Fibroblast of skin of left biceps (primary cell): ENCODE measurements at regions not wholly inside any gene's neighbourhood (a gene's known extent, or its start where the extent isn't known, plus 50 kb on each side); places are given as distances from the start of the nearest gene placed in this dataset.

Experiments used
- DNase-seq, 2 experiments: peaks; one replicate each; pipeline ENCODE4 v3.0.0-alpha.2; 2013; ENCODE audit warnings: low read depth in 2 of 2

- no peak for DNase-seq
Observed at GRCh38 chr11:70739811-70740487, 341.6 kb downstream of the CTTN start.

DNA sequence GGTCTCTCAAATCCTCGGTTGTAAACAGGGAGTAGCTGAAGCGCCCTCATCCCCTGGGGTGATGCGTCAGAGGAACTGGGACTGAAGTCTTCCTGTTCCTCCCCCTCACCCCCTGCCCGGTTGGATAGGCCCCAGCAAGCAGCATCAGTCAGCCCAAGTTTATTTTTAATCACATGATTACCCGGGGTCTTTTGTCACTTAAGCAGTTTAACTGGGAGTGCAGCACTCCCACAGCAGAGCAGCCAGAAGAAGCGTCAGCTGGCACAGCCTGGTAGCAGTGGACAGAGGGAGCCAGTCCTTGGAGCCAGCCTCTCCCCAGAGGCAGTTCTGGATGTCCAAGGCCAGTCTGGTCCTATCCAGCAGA, 342.1 kb downstream of the CTTN start:
- no peak for DNase-seq

DNA sequence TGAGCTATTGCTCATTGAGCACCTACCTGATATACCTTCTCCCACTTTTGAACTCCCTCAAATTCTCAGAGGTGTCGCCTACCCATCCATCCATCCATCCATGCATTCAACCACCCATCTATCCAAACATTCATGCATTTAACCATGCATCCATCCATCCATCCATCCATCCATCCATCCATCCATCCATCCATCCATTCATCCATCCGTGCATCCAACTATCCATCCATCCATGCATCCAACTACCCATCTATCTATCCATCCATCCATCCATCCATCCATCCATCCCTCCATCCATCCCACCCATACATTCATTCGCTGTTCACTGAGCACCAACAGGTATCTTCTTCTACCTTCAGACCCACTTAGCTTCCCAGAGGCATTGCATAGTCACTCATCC, 342.8 kb downstream of the CTTN start:
- DNase-seq, result no peak

DNA sequence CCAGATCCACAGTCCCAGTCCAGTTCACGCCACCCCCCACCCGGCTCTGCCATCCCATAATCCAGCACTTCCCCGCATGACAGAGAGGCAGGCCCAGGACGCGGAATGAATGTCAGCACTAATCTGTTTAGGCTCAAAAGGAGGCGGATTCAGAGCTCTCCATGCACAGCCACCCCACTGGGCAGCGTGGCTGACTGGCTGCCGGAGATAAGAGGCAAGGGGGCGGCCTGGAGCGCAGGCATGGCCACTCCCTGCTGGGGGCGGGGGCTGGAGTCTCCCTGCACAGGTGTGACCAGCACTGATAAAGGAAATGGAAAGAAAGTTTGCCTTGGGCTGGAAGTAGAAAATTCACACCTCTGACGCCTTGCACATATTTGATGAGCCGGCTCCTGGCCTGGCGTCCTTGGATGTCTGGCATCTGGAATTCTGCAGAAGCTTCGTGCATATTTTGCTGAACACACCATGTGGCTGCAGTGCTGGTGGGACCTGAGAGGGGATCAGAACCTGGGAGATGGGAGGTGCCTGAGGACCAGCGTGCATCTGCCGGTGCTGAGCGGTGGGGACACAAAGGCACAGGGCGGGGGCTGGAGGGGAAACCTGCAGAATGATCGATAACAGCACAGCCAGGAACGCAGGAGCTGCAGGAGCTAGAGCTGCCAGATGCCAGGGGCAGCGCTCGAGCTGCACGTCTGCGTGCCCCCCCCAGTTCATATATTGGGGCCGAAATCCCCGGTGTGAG, 344.4 kb downstream of the CTTN start:
- DNase-seq, result no peak

GRCh38 chr11:70743329-70743728, 345.0 kb downstream of the CTTN start:
- no peak for DNase-seq

GRCh38 chr11:70743941-70744351, 345.6 kb downstream of the CTTN start:
- no peak for DNase-seq

DNA sequence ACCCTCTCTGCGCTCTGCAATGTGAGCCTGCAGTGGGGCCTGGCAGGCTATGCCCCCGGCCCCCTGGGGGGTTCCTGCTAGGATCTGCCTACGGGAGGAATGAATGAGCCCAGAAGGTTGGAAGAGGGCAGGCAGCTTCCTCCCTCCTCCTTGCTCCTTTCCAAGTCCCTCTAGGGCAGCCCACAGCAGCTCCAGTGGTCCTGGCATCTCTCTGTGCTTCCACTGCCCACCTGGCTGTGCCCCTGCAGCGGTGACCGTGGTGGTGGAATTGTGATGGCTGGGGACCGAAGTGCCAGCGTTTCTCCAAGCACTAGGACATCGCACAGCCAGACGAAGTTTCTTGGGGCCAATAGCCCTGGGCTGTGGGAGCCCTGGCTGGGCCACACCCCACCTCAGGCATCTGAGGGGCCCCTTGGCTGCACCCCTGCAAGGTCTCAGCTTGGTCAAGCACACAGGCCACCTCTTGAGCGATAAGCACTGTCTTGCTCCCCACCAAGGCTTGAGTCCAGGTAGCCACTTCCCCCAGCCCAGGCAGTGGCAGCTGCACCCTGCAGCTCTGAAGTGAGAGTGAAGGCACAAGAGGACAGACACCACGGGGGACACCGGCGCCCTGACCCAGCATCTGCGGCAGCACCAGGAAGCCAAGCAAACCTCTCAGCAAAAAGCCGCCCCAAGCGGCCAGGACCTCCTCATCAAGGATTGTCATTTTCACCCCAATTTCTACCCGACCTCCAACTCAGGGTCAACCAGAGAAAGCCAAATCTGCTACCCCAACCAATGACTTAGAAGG, 346.3 kb downstream of the CTTN start:
- no peak for DNase-seq

DNA sequence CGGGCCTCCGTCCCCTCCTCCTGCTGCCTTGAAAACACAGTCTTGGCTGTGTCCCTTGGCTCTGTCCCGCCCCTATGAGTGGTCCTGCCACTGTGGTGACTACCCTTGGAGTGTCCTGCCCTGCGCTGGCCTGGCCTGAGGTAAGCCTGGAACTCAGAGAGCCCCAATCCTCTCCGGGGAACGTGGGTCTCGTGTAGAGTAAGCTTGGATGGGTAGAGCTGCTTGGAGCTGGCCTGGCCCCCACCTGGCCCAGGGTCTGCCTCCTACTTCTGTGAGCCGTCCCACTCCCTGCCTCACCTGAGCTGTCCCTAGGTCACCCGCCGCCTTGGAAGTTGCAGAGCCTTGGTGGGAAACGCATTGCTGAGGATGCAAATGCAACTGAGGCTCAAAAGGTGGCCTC, 347.1 kb downstream of the CTTN start:
- no peak for DNase-seq

DNA sequence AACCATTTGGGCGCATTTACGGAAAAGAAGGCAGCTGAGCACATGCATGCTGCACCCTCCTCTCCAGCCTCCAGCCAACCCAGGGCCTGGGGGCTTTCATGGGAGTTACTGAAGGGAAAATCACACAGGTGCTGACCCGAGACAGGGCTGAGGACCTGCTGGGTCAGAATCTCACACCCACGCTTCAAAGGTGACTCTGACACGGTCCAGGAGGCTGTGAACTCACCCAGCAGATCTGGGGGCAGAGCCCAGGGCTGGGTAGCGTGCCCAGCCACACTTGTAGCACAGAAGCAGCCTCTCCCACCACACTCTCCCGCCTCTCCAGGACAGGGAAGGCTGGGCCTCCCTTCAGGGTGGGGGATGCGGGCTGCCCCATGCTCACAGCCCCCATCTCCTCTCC, 347.6 kb downstream of the CTTN start:
- DNase-seq, result no peak

- no peak for DNase-seq
Observed at GRCh38 chr11:70746351-70746750, 348.0 kb downstream of the CTTN start.

DNA sequence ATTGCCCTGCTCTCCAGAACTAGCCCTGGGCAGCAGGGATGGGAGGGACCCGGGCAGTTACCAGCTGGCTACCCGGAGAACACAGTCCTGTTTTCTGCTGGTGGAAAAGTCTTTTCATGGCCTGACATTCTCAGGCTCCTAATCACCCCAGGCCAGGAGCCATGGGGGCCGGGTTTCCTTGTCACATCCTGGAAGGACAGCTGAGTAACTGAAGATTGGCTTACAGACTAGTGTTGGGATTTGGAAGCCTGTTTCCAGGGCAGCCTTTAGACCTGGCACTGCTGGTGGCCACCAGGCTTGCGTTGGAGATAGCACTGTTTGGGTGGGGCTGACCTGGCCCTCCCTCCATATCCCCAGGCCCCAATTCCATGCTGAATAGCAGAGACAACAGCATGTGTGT, 349.0 kb downstream of the CTTN start:
- no peak for DNase-seq

GRCh38 chr11:70747921-70748320, 349.6 kb downstream of the CTTN start:
- DNase-seq, result no peak

GRCh38 chr11:70751142-70751734, 352.9 kb downstream of the CTTN start:
- DNase-seq, result no peak

DNA sequence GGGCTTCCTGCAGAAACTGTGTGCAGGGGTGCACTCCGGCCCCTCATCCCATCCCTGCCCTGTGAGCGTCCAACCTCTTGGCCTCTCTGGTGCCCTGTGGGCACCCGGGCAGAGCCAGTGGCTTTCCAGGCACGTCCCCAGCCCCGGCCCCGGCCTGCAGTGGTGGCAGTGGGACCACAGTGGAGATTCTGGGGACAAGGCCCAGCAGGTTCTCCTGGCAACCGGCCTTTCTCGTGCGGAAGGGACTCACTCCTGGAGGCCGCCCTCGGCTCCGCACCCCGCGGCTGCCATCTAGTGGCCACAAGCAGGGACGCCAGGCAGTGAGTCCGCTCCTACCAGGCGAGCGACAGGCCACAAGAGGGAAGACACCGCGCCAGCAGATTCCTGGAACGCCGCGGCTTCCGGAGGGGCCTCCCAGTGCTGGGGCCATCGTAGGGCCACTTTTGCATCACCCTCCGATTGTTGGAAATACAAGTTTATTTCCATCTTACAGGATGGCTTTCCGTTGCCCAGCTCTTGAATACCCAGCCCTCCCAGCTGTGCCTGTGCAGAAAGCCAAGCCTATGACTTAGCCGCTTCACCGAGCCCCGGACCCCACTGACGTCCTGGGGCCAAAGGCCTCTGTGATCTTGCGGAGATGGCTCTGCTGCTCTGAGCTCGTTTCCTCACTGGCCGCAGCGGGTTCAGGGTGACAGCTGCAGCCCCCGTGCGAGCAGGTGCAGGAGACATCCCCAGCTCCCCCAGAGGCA, 357.3 kb downstream of the CTTN start:
- peak; percentile 4 to 10 for DNase-seq

DNA sequence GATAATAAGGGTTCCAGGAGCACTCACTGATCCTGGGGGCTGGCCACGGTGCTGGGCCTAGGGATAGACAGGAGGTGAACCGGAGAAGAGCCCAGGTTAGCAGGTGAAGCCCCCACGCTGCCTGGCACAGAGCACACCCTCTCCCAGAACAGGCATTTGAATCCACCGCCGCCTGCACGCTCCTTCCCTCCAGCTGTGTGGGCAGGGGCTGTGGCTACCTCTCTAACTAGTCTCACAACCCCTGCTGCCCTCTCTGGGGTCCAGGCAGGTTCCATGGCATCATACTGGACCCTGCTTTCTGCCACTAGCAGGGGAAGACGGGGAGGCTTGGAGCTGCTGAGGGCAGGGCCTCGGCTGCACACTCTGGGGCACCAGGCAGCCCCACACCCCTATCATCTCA, 358.0 kb downstream of the CTTN start:
- DNase-seq, result no peak

DNA sequence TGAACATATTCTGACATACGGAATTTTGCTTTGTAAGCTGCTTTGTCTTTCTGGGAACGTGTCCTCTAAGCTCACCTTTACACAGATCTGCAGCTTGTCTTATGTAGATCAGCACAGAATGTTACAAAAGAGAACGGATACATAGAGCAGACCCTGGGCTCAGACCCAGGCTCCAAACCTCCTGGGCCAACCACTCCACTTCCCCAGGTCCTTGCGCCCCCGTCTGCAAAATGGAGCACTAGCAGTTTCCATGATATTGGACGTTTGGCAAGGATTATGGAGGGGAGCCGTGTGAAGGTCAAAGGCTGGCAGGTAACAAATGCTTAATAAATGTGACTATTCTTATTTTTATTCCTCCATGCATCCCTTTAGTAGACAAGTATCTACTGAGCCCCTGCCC, 358.4 kb downstream of the CTTN start:
- no peak for DNase-seq

GRCh38 chr11:70757241-70757640, 358.9 kb downstream of the CTTN start:
- no peak for DNase-seq

DNA sequence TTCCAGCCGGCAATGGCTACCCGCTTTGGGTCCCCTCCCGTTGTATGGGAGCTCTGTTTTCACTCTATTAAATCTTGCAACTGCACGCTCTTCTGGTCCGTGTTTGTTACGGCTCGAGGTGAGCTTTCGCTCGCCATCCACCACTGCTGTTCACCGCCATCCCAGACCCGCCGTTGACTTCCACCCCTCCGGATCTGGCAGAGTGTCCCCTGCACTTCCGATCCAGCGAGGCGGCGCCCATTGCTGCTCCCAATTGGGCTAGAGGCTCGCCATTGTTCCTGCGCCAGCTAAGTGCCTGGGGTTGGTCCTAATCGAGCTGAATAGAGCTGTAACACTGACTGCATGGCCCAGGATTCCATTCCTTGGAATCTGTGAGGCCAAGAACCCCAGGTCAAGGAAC, 359.9 kb downstream of the CTTN start:
- DNase-seq, result no peak

DNA sequence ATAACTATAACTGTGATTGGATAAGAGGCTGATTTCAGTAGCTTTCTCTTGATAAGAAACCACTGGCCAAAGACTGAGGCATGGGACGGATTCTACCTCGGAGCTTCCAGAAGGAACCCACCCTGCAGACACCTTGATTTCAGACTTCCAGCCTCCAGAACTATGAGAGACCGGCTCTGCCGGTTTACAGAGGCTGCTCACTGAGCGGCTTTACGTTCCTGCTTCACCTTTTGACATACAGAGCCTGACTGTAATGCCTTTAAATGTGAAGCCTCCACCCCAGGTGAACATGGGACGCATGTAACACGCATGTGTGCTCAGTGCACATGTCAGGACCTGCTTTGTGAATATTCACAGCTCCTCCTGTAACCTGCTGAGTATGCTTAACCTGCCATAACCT, 361.5 kb downstream of the CTTN start:
- DNase-seq, result no peak

DNA sequence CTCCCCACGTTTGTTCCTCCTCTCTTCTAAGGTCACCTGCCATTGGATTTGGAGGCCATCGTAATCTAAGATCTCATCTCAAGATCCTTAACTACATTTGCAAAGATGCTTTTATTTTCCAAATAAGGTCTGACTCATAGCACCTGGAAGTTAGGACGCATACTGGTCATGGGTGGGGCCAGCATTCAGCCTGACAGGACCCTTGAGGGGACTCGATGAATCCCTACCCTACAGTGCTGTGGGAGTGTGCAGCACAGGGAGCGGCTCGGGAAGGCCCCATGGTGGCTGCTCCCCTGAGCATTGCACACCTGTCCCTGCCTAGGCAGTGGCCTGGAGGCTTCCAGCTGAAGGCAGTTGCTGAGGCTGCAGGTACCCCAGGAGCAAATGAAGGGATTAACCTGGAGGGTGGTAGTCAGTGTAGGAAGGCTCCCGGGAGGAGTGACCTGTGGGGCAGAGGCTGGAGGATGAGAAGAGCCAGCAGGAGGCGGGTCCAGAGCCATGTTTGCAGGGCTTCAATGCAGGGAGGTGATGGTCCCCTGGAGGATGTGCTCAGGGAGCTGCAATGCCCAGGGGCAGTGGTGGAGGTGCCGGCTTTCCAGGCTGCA, 362.2 kb downstream of the CTTN start:
- DNase-seq, result no peak
